T-cell (primary cell): ENCODE measurements at regions not wholly inside any gene's neighbourhood (a gene's known extent, or its start where the extent isn't known, plus 50 kb on each side); places are given as distances from the start of the nearest gene placed in this dataset.

Experiments
- ATAC-seq, 4 experiments: fragments of 200-7000 bp in 3 of 4; fragments of 150-1000 bp in 1 of 4; cut with Tn5 transposase; replicated peaks in 1 of 4; 1 replicate in 3 of 4; 2 replicates in 1 of 4; pipeline ENCODE4 v1.10.0; 2021; ENCODE audit warnings: moderate library complexity in 3 of 4, mild to moderate bottlenecking in 2 of 4, moderate number of reproducible peaks in 1 of 4
- CTCF ChIA-PET, 2 donors: fragments of 300-600 bp; sonication (Branson Sonifier 250); formaldehyde crosslinking; loops; one replicate each; lab custom pipeline; 2022; ENCODE audit warnings: antibody characterized with exemption in 2 of 2; lab: Charles Lee
- POLR2A ChIA-PET, 2 donors: fragments of 300-600 bp; sonication (Branson Sonifier 250); formaldehyde crosslinking; loops; one replicate each; lab custom pipeline; 2022; ENCODE audit warnings: antibody characterized with exemption in 2 of 2; lab: Charles Lee
- DNase-seq, 35 experiments: peaks; one replicate each; pipeline versions ENCODE4 v3.0.0 to v3.0.0-alpha.2; 2013 to 2023
- H3K27ac ChIP-seq: one replicate; pipeline ENCODE4 v1.5.1; 2013; ENCODE audit warnings: low read length
- H3K27me3 ChIP-seq, 2 experiments: replicated peaks in 1 of 2; 1 replicate in 1 of 2; 2 replicates in 1 of 2; pipeline versions ENCODE4 v1.6.1 to v1.7.0; 2013; ENCODE audit warnings: low read length in 1 of 2, mixed read lengths in 1 of 2; ENCODE audit not compliant: control insufficient read depth in 2 of 2, insufficient read depth in 2 of 2; ENCODE audit errors: extremely low read depth in 1 of 2
- H3K36me3 ChIP-seq, 2 donors: 1 replicate in 1 of 2; 2 replicates in 1 of 2; pipeline versions ENCODE4 v1.6.1 to v1.7.0; 2013; ENCODE audit warnings: low read length in 1 of 2; ENCODE audit not compliant: control insufficient read depth in 2 of 2, insufficient read depth in 1 of 2; ENCODE audit errors: extremely low read depth in 1 of 2
- H3K4me1 ChIP-seq, 2 experiments: 1 replicate in 1 of 2; 2 replicates in 1 of 2; pipeline versions ENCODE4 v1.6.1 to v1.7.0; 2013; ENCODE audit warnings: low read length in 2 of 2, mixed read lengths in 1 of 2; ENCODE audit not compliant: insufficient read depth in 2 of 2, control insufficient read depth in 1 of 2; ENCODE audit errors: extremely low read depth in 1 of 2
- H3K4me3 ChIP-seq, 2 donors: 1 replicate in 1 of 2; 2 replicates in 1 of 2; pipeline versions ENCODE4 v1.5.1 to v1.7.0; 2013; ENCODE audit warnings: mild to moderate bottlenecking in 2 of 2, low read length in 1 of 2, moderate library complexity in 1 of 2; ENCODE audit not compliant: control insufficient read depth in 1 of 2; ENCODE audit errors: extremely low read depth in 1 of 2
- H3K9me3 ChIP-seq: 2 replicates; pipeline ENCODE4 v1.7.0; 2013
- H3K27ac Mint-ChIP-seq, 2 donors: one replicate each; pipeline ENCODE4 v1.8.0; 2020 to 2021; ENCODE audit warnings: mild to moderate bottlenecking in 2 of 2, mixed read lengths in 2 of 2
- H3K27me3 Mint-ChIP-seq, 2 donors: one replicate each; pipeline ENCODE4 v1.8.0; 2021 to 2022; ENCODE audit warnings: mixed read lengths in 2 of 2
- H3K36me3 Mint-ChIP-seq: one replicate; pipeline ENCODE4 v1.8.0; 2021; ENCODE audit warnings: mixed read lengths
- H3K4me1 Mint-ChIP-seq, 3 donors: one replicate each; pipeline ENCODE4 v1.8.0; 2020 to 2022; ENCODE audit warnings: mixed read lengths in 3 of 3, mild to moderate bottlenecking in 1 of 3
- H3K4me3 Mint-ChIP-seq, 3 donors: one replicate each; pipeline ENCODE4 v1.8.0; 2020 to 2022; ENCODE audit warnings: mild to moderate bottlenecking in 3 of 3, mixed read lengths in 3 of 3, moderate library complexity in 3 of 3
- H3K9me3 Mint-ChIP-seq, 3 donors: one replicate each; pipeline ENCODE4 v1.8.0; 2020 to 2022; ENCODE audit warnings: mixed read lengths in 3 of 3
- WGBS: methylation state at CpG from one replicate; pipeline ENCODE4 v1.1.5; 2013; ENCODE audit warnings: missing lambda C conversion rate; ENCODE audit not compliant: insufficient coverage; 5-methylcytosine and 5-hydroxymethylcytosine counted together

- Histone ChIP-seq H3K4me3 (no peak overlapping the region), H3K27ac (no peak overlapping the region), H3K4me1 (no peaks in the 10 kb centered on the region), H3K27me3 (peaks cover 0 to 49% of the 10 kb centered on the region in 2 experiments), H3K9me3 (no peaks in the 10 kb centered on the region), H3K36me3 (no peaks in the 10 kb centered on the region)
- Mint-ChIP-seq H3K36me3 (no peaks in the 10 kb centered on the region), H3K9me3 (no peaks in the 10 kb centered on the region), H3K4me1 (no peaks in the 10 kb centered on the region), H3K4me3 (no peak overlapping the region), H3K27me3 (peaks cover 0 to 20% of the 10 kb centered on the region in 2 donors), H3K27ac (no peak overlapping the region)
- WGBS = 53% methylated on average over 10 of the region's 13 CpGs
- DNase-seq (no peak), ATAC-seq (no peak)
- CTCF ChIA-PET = no interaction called here
- POLR2A ChIA-PET = no interaction called here
Measured at GRCh38 chr17:79415365-79415764, 195.5 kb downstream of the RBFOX3 start.

GRCh38 chr17:79414793-79415211 lies 196.0 kb downstream of the RBFOX3 start:
- ChIA-PET POLR2A (no interaction called here), CTCF (interaction anchor here in 1 of 2 donors (1.0 kb wide), 1 partner anchor 23 kb away, joined by 3 read pairs; no protein-coding TSS in a partner anchor)
- H3K9me3 ChIP-seq = no peaks in the 10 kb centered on the region
- no peak overlapping the region for H3K4me3 Mint-ChIP-seq
- no peaks in the 10 kb centered on the region for H3K9me3 Mint-ChIP-seq
- H3K36me3 Mint-ChIP-seq = no peaks in the 10 kb centered on the region
- 61% methylated on average over 15 of the region's 16 CpGs for WGBS
- no peaks in the 10 kb centered on the region for H3K4me1 Mint-ChIP-seq
- H3K4me3 ChIP-seq = no peak overlapping the region
- H3K27me3 ChIP-seq = peaks cover 0 to 55% of the 10 kb centered on the region in 2 experiments
- no peak for DNase-seq
- H3K27ac ChIP-seq = no peak overlapping the region
- no peaks in the 10 kb centered on the region for H3K4me1 ChIP-seq
- ATAC-seq = no peak
- peaks cover 0 to 23% of the 10 kb centered on the region in 2 donors for H3K27me3 Mint-ChIP-seq
- H3K36me3 ChIP-seq = no peaks in the 10 kb centered on the region
- no peak overlapping the region for H3K27ac Mint-ChIP-seq

- Histone ChIP-seq H3K4me3 (no peak overlapping the region), H3K27ac (no peak overlapping the region), H3K36me3 (no peaks in the 10 kb centered on the region), H3K9me3 (no peaks in the 10 kb centered on the region), H3K27me3 (peaks cover 0 to 59% of the 10 kb centered on the region in 2 experiments), H3K4me1 (no peaks in the 10 kb centered on the region)
- Mint-ChIP-seq H3K4me1 (no peaks in the 10 kb centered on the region), H3K36me3 (no peaks in the 10 kb centered on the region), H3K27me3 (peaks cover 0 to 23% of the 10 kb centered on the region in 2 donors), H3K4me3 (no peak overlapping the region), H3K9me3 (no peaks in the 10 kb centered on the region), H3K27ac (no peak overlapping the region)
- POLR2A ChIA-PET = no interaction called here
- WGBS = 79% methylated on average over 11 of the region's 21 CpGs
- ATAC-seq (no peak), DNase-seq (no peak)
- CTCF ChIA-PET = interaction anchor here in 1 of 2 donors (1.0 kb wide), 1 partner anchor 23 kb away, joined by 3 read pairs; no protein-coding TSS in a partner anchor
Measured at GRCh38 chr17:79414063-79414792, 196.6 kb downstream of the RBFOX3 start.

GRCh38 chr17:79413611-79414010 lies 197.2 kb downstream of the RBFOX3 start:
- Mint-ChIP-seq H3K27me3 (peaks cover 0 to 29% of the 10 kb centered on the region in 2 donors), H3K36me3 (no peaks in the 10 kb centered on the region), H3K9me3 (no peaks in the 10 kb centered on the region), H3K27ac (no peak overlapping the region), H3K4me1 (no peaks in the 10 kb centered on the region), H3K4me3 (no peak overlapping the region)
- ChIA-PET CTCF (no interaction called here), POLR2A (no interaction called here)
- DNase-seq (no peak), ATAC-seq (no peak)
- no peaks in the 10 kb centered on the region for H3K4me1 ChIP-seq
- peaks cover 0 to 59% of the 10 kb centered on the region in 2 experiments for H3K27me3 ChIP-seq
- H3K4me3 ChIP-seq = no peak overlapping the region
- no peak overlapping the region for H3K27ac ChIP-seq
- no peaks in the 10 kb centered on the region for H3K36me3 ChIP-seq
- H3K9me3 ChIP-seq = no peaks in the 10 kb centered on the region
- WGBS = 87% methylated on average over 5 of the region's 11 CpGs

GRCh38 chr17:79412886-79413390 lies 197.9 kb downstream of the RBFOX3 start:
- Mint-ChIP-seq H3K36me3 (no peaks in the 10 kb centered on the region), H3K9me3 (no peaks in the 10 kb centered on the region), H3K27me3 (peaks cover 3 to 33% of the 10 kb centered on the region in 2 donors), H3K27ac (no peak overlapping the region), H3K4me1 (no peaks in the 10 kb centered on the region), H3K4me3 (no peak overlapping the region)
- no peak for ATAC-seq
- Histone ChIP-seq H3K9me3 (no peaks in the 10 kb centered on the region), H3K4me1 (no peaks in the 10 kb centered on the region), H3K27me3 (peaks cover 0 to 64% of the 10 kb centered on the region in 2 experiments), H3K27ac (no peak overlapping the region), H3K4me3 (no peak overlapping the region), H3K36me3 (no peaks in the 10 kb centered on the region)
- ChIA-PET POLR2A (no interaction called here), CTCF (no interaction called here)
- no CpG with 5 or more reads among the region's 3 CpGs for WGBS
- DNase-seq = no peak

- H3K4me1 Mint-ChIP-seq = no peaks in the 10 kb centered on the region
- H3K27me3 Mint-ChIP-seq = peaks cover 10 to 35% of the 10 kb centered on the region in 2 donors
- Histone ChIP-seq H3K27me3 (peaks cover 0 to 70% of the 10 kb centered on the region in 2 experiments), H3K4me1 (no peaks in the 10 kb centered on the region), H3K27ac (no peak overlapping the region), H3K36me3 (no peaks in the 10 kb centered on the region), H3K4me3 (no peak overlapping the region), H3K9me3 (no peaks in the 10 kb centered on the region)
- ChIA-PET POLR2A (no interaction called here), CTCF (no interaction called here)
- WGBS = 89% methylated on average over 3 of the region's 3 CpGs
- H3K9me3 Mint-ChIP-seq = no peaks in the 10 kb centered on the region
- no peaks in the 10 kb centered on the region for H3K36me3 Mint-ChIP-seq
- DNase-seq (no peak), ATAC-seq (no peak)
- H3K27ac Mint-ChIP-seq = no peak overlapping the region
- H3K4me3 Mint-ChIP-seq = no peak overlapping the region
Measured at GRCh38 chr17:79412110-79412509, 198.7 kb downstream of the RBFOX3 start.
